Body of pancreas (tissue), 4 donors: ENCODE measurements at regions not wholly inside any gene's neighbourhood (a gene's known extent, or its start where the extent isn't known, plus 50 kb on each side); places are given as distances from the start of the nearest gene placed in this dataset.

Source experiments
- CTCF ChIP-seq, 7 experiments: fragments of 450-650 bp in 4 of 7; fragments of 200-600 bp in 3 of 7; sonication (generic) in 3 of 7; IDR thresholded peaks; one replicate each; pipeline ENCODE4 v1.5.1; 2016 to 2019; ENCODE audit warnings: antibody characterized with exemption in 7 of 7
- POLR2A ChIP-seq, 3 donors: fragments of 450-650 bp; IDR thresholded peaks; one replicate each; pipeline ENCODE4 v1.6.1; 2016; ENCODE audit warnings: antibody characterized with exemption in 3 of 3, mild to moderate bottlenecking in 2 of 3

DNA sequence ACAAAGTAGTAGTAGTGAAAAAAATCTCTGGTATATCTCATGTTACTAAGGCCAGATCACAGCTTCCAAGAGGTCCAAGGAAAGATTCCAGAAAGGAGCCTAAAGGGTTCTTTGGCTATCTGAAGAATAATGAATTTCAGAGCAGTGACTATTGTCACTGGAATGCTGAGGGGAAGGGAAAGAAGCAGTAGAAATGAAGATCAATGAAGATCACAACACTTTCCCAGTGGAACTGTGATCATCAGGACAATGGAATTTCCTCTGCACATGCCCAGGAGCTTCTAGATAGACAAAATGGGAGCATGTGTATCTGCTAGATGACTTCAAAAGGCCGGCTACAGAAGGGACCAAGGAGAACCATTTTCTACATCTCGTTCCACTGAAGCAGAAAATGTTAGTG is 219.5 kb upstream of the PHYHIPL start:
- TF ChIP-seq CTCF (IDR thresholded peaks at IDR 0.05) (no peak), POLR2A (IDR thresholded peaks at IDR 0.05) (no peak)
